ENCODE measurements at regions not wholly inside any gene's neighbourhood (a gene's known extent, or its start where the extent isn't known, plus 50 kb on each side); places are given as distances from the start of the nearest gene placed in this dataset.

DNA sequence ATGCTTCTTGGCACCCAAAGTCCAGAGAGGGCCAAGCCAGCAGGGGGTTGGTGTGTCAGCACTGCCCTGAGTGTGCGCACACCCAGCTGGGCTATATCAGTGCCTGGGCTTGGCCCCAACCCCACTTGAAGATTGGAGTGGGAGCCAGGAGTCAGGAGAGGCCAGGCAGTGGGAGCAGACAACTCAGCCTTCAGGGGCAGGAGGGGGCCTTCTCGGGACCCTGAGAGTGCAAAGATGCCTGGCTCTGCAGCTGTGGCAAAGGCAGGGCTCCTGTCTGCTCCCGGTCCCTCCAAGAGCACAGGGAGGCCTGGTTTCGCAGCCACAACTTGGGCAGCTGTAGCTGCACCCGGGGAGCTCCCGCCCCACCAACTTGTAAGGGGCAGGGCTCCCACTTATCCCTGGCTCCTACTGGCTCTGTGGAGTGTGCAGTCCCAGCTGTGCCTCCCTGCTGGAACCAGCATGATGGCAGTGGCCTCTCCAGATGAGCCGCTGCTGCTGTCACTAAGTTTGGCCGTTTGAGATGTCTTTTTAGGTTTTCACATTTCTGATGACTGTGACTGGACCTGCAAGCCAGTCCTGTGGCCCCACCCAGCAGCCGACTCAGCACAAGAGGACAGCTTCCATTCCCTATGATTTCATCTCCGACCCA lies 148.8 kb upstream of the HS6ST1 start:
- Histone ChIP-seq H3K4me1 (replicated peaks) (no peaks in the 10 kb centered on the region), H3K27ac (no peak overlapping the region), H3K27me3 (replicated peaks; ENCODE audit: insufficient read depth) (no peaks in the 10 kb centered on the region), H3K9me3 (no peaks in the 10 kb centered on the region), H3K36me3 (no peaks in the 10 kb centered on the region), H3K4me3 (no peak overlapping the region)
- no peak for TF ChIP-seq POLR2AphosphoS5 (IDR thresholded peaks at IDR 0.05)
- TF ChIP-seq, protein P1, sequence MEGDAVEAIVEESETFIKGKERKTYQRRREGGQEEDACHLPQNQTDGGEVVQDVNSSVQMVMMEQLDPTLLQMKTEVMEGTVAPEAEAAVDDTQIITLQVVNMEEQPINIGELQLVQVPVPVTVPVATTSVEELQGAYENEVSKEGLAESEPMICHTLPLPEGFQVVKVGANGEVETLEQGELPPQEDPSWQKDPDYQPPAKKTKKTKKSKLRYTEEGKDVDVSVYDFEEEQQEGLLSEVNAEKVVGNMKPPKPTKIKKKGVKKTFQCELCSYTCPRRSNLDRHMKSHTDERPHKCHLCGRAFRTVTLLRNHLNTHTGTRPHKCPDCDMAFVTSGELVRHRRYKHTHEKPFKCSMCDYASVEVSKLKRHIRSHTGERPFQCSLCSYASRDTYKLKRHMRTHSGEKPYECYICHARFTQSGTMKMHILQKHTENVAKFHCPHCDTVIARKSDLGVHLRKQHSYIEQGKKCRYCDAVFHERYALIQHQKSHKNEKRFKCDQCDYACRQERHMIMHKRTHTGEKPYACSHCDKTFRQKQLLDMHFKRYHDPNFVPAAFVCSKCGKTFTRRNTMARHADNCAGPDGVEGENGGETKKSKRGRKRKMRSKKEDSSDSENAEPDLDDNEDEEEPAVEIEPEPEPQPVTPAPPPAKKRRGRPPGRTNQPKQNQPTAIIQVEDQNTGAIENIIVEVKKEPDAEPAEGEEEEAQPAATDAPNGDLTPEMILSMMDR (IDR thresholded peaks at IDR 0.05) = no peak
- no peak for TF ChIP-seq POLR2A (IDR thresholded peaks at IDR 0.05)
- intact Hi-C loops (cut with DNase I) = no loop called here
- DNase-seq (ENCODE audit: low spot score) = no peak
- 97% methylated on average over 10 of the region's 10 CpGs for WGBS

DNA sequence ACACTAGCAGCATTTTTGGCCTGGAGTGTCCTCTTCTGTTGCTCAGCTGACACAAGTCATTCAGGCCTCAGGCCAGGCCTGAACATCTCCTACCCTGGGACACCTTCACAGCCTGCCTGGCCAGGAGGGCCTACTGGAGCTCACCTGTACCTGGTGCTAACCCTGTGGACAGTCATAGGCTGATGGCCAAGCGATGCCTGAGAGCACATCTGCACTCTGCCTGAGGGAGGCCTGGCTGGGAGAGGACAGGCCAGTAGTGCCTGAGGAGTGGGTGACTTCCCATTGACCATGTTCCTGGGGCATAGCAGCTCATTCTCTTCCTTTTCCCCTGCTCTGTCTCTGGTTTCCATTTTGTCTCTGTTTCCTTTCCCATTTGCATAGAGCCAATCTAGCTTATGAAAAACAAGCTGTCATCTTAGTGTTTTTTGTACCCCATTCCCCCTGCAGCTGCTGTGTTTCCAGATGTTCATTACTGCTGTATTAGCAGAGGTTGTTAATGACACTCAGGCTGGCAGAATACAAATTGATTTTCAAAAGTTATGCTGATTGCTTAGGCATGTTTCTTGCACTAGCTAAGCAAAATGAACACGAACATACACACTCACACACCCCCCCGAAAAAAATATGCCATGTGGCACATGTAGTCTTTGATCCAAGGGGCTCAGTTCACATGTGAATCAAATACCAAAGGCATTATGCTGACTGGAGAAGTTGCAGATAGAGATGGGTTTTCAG lies 149.7 kb upstream of the HS6ST1 start:
- no peaks in the 10 kb centered on the region for H3K27me3 ChIP-seq (replicated peaks; ENCODE audit: insufficient read depth)
- H3K4me3 ChIP-seq = no peak overlapping the region
- DNase-seq (ENCODE audit: low spot score) = no peak
- intact Hi-C loops (cut with DNase I) = no loop called here
- TF ChIP-seq, protein P1 (IDR thresholded peaks at IDR 0.05) = no peak
- TF ChIP-seq POLR2A (IDR thresholded peaks at IDR 0.05) = no peak
- no peak for TF ChIP-seq POLR2AphosphoS5 (IDR thresholded peaks at IDR 0.05)
- H3K27ac ChIP-seq = no peak overlapping the region
- 98% methylated on average over 3 of the region's 3 CpGs for WGBS
- no peaks in the 10 kb centered on the region for H3K36me3 ChIP-seq
- H3K4me1 ChIP-seq (replicated peaks) = no peaks in the 10 kb centered on the region
- no peaks in the 10 kb centered on the region for H3K9me3 ChIP-seq

DNA sequence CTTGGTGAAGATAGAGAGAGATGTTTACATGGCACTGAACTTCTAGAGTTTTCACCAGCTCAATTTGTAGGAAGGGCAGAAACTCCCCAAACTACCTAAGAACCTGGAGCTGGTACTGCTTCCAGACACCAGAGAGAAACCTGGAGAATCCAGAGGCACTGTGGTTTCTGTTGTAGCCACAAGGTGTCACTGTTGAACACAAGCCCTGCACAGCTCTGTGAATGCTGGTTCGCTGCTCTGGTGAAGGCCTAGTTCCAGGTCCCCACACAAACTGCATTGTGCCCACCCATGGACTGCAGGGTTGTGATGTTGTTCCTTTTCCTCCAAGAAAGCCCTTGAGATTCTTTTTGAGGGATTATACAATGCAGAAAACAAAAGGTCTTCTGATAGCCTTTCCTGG lies 150.5 kb upstream of the HS6ST1 start:
- no peak overlapping the region for H3K27ac ChIP-seq
- DNase-seq (ENCODE audit: low spot score) = no peak

DNA sequence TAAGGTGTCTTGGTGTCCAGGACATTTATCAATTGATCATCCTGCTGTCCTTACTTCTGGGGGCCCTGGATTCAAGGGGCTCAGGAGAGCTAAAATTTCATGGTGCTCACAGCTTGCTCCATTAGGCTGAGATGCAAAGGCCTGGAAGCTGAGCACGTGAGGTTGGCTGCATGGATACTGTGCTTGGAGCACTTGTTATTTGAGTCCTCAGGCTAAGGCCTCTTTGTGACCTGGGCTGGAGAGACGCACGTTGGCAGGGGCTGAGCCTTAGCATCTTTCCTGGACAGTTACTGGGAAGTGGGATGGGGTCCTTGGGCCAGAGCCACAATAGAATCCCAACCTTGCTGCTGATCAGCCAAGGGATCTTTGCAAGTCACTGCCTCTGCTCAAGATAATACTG lies 151.2 kb upstream of the HS6ST1 start:
- intact Hi-C loops (cut with DNase I) = loop anchor here (5.0 kb wide), 1 partner anchor 148 kb away; no protein-coding TSS in a partner anchor
- TF ChIP-seq POLR2A (IDR thresholded peaks at IDR 0.05) = no peak
- TF ChIP-seq, protein P1 (IDR thresholded peaks at IDR 0.05) = no peak
- TF ChIP-seq POLR2AphosphoS5 (IDR thresholded peaks at IDR 0.05) = no peak
- no peak overlapping the region for H3K4me3 ChIP-seq
- H3K9me3 ChIP-seq = no peaks in the 10 kb centered on the region
- DNase-seq (ENCODE audit: low spot score) = no peak
- H3K36me3 ChIP-seq = no peaks in the 10 kb centered on the region
- H3K27ac ChIP-seq = no peak overlapping the region
- 91% methylated on average over 3 of the region's 3 CpGs for WGBS
- no peaks in the 10 kb centered on the region for H3K4me1 ChIP-seq (replicated peaks)
- H3K27me3 ChIP-seq (replicated peaks; ENCODE audit: insufficient read depth) = no peaks in the 10 kb centered on the region

More for the DNA sequence above, 150.5 kb upstream of the HS6ST1 start:
- H3K36me3 ChIP-seq = no peaks in the 10 kb centered on the region
- 85% methylated on average over 1 of the region's 1 CpG for WGBS
- H3K4me1 ChIP-seq (replicated peaks) = no peaks in the 10 kb centered on the region
- TF ChIP-seq, protein P1 (IDR thresholded peaks at IDR 0.05) = no peak
- TF ChIP-seq POLR2A (IDR thresholded peaks at IDR 0.05) (no peak), POLR2AphosphoS5 (IDR thresholded peaks at IDR 0.05) (no peak)
- H3K9me3 ChIP-seq = no peaks in the 10 kb centered on the region
- intact Hi-C loops (cut with DNase I) = no loop called here
- H3K4me3 ChIP-seq = no peak overlapping the region
- no peaks in the 10 kb centered on the region for H3K27me3 ChIP-seq (replicated peaks; ENCODE audit: insufficient read depth)

Measured in prostate gland (tissue), 2 donors.